OCI-LY3 (cell line): ENCODE measurements at regions not wholly inside any gene's neighbourhood (a gene's known extent, or its start where the extent isn't known, plus 50 kb on each side); places are given as distances from the start of the nearest gene placed in this dataset.

Experiments
- H2AFZ ChIP-seq: fragments of 200-600, 300-600 bp; shearing (Covaris generic); 2 replicates; pipeline ENCODE4 v1.6.0; 2014; ENCODE audit warnings: antibody characterized with exemption, low read depth, low read length
- H3K27ac ChIP-seq: fragments of 200-600, 300-600 bp; sonication (generic); 2 replicates; pipeline ENCODE4 v1.5.1; 2014; ENCODE audit warnings: mild to moderate bottlenecking, low read length, moderate library complexity, mixed read lengths
- H3K27me3 ChIP-seq: fragments of 200-600, 300-600 bp; sonication (generic); 2 replicates; pipeline ENCODE4 v1.6.1; 2014; ENCODE audit warnings: low read depth, low read length, mixed read lengths
- H3K36me3 ChIP-seq: fragments of 200-600, 300-600 bp; sonication (generic); replicated peaks from 2 replicates; pipeline ENCODE3; 2014; ENCODE audit warnings: low read depth, low read length, mixed read lengths
- H3K4me1 ChIP-seq: fragments of 300-600, 200-600 bp; sonication (generic); 2 replicates; pipeline ENCODE4 v1.6.1; 2014; ENCODE audit warnings: low read length, mixed read lengths
- H3K4me2 ChIP-seq: fragments of 200-600, 300-600 bp; sonication (generic); 2 replicates; pipeline ENCODE4 v1.6.1; 2014; ENCODE audit warnings: low read length, mixed read lengths
- H3K4me3 ChIP-seq: fragments of 300-600, 200-600 bp; sonication (generic); 2 replicates; pipeline ENCODE4 v1.5.1; 2014; ENCODE audit warnings: antibody characterized with exemption, mild to moderate bottlenecking, low read length, moderate library complexity
- H3K79me2 ChIP-seq: fragments of 300-600, 200-600 bp; shearing (Covaris generic); 2 replicates; pipeline ENCODE4 v1.6.1; 2014; ENCODE audit warnings: mild to moderate bottlenecking, low read length, mixed read lengths
- H3K9ac ChIP-seq: fragments of 300-600, 200-600 bp; shearing (Covaris generic); 2 replicates; pipeline ENCODE4 v1.6.0; 2014; ENCODE audit warnings: mild to moderate bottlenecking, low read length, moderate library complexity
- H3K9me3 ChIP-seq: fragments of 200-600, 300-600 bp; shearing (Covaris generic); 2 replicates; pipeline ENCODE4 v1.6.1; 2014; ENCODE audit warnings: low read length, mixed read lengths; ENCODE audit not compliant: insufficient read depth
- H4K20me1 ChIP-seq: fragments of 200-600, 300-600 bp; sonication (generic); 2 replicates; pipeline ENCODE4 v1.6.1; 2016; ENCODE audit warnings: low read length, mixed read lengths; ENCODE audit not compliant: insufficient read depth
- CTCF ChIP-seq: fragments of 200-600, 300-600 bp; sonication (generic); IDR thresholded peaks from 2 replicates; pipeline ENCODE4 v1.5.1; 2014; ENCODE audit warnings: antibody characterized with exemption, low read length, low read depth
- EZH2phosphoT487 ChIP-seq: fragments of 200-600 bp; shearing (Covaris generic); IDR thresholded peaks from 2 replicates; pipeline ENCODE4 v1.6.1; 2018; ENCODE audit warnings: antibody characterized with exemption, mixed run types, low read depth

- no peaks in the 10 kb centered on the region; the same call in 1 of the 2 replicates for H3K4me1 ChIP-seq
- no peaks in the 10 kb centered on the region for H3K79me2 ChIP-seq
- H2AFZ ChIP-seq, result peak overlapping the region; percentile 84; the same call in 1 of the 2 replicates
- no peak overlapping the region; the same call in 1 of the 2 replicates for H3K4me2 ChIP-seq
- H3K27ac ChIP-seq, result no peak overlapping the region
- no peak overlapping the region for H3K9ac ChIP-seq
- TF ChIP-seq EZH2phosphoT487, result no peak
- TF ChIP-seq CTCF, result no peak
- H3K36me3 ChIP-seq, result no peaks in the 10 kb centered on the region
- H3K9me3 ChIP-seq, result no peaks in the 10 kb centered on the region
- H3K27me3 ChIP-seq, result peaks cover 29% of the 10 kb centered on the region
- H4K20me1 ChIP-seq, result no peaks in the 10 kb centered on the region
- no peak overlapping the region for H3K4me3 ChIP-seq
Measured at GRCh38 chr13:27327633-27328032, 57.0 kb downstream of the RASL11A start.

- H3K9ac ChIP-seq, result no peak overlapping the region
- H3K27me3 ChIP-seq, result peaks cover 29% of the 10 kb centered on the region
- TF ChIP-seq EZH2phosphoT487, result no peak
- no peak for TF ChIP-seq CTCF
- no peaks in the 10 kb centered on the region for H3K79me2 ChIP-seq
- H3K9me3 ChIP-seq, result no peaks in the 10 kb centered on the region
- no peaks in the 10 kb centered on the region; the same call in 1 of the 2 replicates for H3K4me1 ChIP-seq
- H3K36me3 ChIP-seq, result no peaks in the 10 kb centered on the region
- H3K4me3 ChIP-seq, result no peak overlapping the region
- no peak overlapping the region for H3K27ac ChIP-seq
- no peak overlapping the region for H3K4me2 ChIP-seq
- H2AFZ ChIP-seq, result no peak overlapping the region
- H4K20me1 ChIP-seq, result no peaks in the 10 kb centered on the region
Measured at GRCh38 chr13:27329210-27329609, 58.6 kb downstream of the RASL11A start.

GRCh38 chr13:27334774-27335435 is 64.3 kb downstream of the RASL11A start:
- no peak overlapping the region for H3K9ac ChIP-seq
- H3K9me3 ChIP-seq, result no peaks in the 10 kb centered on the region
- no peaks in the 10 kb centered on the region for H4K20me1 ChIP-seq
- no peak overlapping the region for H2AFZ ChIP-seq
- H3K27me3 ChIP-seq, result peaks cover 25% of the 10 kb centered on the region
- H3K27ac ChIP-seq, result no peak overlapping the region
- H3K4me3 ChIP-seq, result no peak overlapping the region
- TF ChIP-seq EZH2phosphoT487 (no peak), CTCF (no peak)
- H3K79me2 ChIP-seq, result no peaks in the 10 kb centered on the region
- no peak overlapping the region for H3K4me2 ChIP-seq
- H3K4me1 ChIP-seq, result peaks cover 4% of the 10 kb centered on the region; the same call in 1 of the 2 replicates
- H3K36me3 ChIP-seq, result no peaks in the 10 kb centered on the region

GRCh38 chr13:27336014-27336673 is 65.5 kb downstream of the RASL11A start:
- TF ChIP-seq EZH2phosphoT487 (no peak), CTCF (no peak)
- Histone ChIP-seq H3K27ac (no peak overlapping the region), H2AFZ (no peak overlapping the region), H3K4me2 (no peak overlapping the region), H3K4me1 (peaks cover 4% of the 10 kb centered on the region; the same call in 1 of the 2 replicates), H3K4me3 (no peak overlapping the region), H3K9ac (no peak overlapping the region), H3K36me3 (no peaks in the 10 kb centered on the region), H3K79me2 (no peaks in the 10 kb centered on the region), H3K9me3 (no peaks in the 10 kb centered on the region), H4K20me1 (no peaks in the 10 kb centered on the region), H3K27me3 (peaks cover 17% of the 10 kb centered on the region)
